ENCODE measurements at regions not wholly inside any gene's neighbourhood (a gene's known extent, or its start where the extent isn't known, plus 50 kb on each side); places are given as distances from the start of the nearest gene placed in this dataset.
"Not testable (repeated sequence)": the region's sequence is repeated elsewhere in the genome, so short reads cannot be mapped to it uniquely, and the experiment has no call there.

- no peak overlapping the region for H3K4me3 ChIP-seq (ENCODE audit: control insufficient read depth, low read depth, low read length)
- DNase-seq (ENCODE audit: low read depth): no peak
- no peak for TF ChIP-seq CTCF (conservative IDR thresholded peaks at IDR 0.05; ENCODE audit: control insufficient read depth, insufficient read depth, low read depth, low read length)
Measured at GRCh38 chr7:130854481-130854880, 120.5 kb upstream of the KLF14 start.

GRCh38 chr7:130856866-130857265 is 122.9 kb upstream of the KLF14 start:
- H3K4me3 ChIP-seq (ENCODE audit: control insufficient read depth, low read depth, low read length): no peak overlapping the region
- no peak for TF ChIP-seq CTCF (conservative IDR thresholded peaks at IDR 0.05; ENCODE audit: control insufficient read depth, insufficient read depth, low read depth, low read length)
- DNase-seq (ENCODE audit: low read depth): no peak

GRCh38 chr7:130860832-130861231 is 126.8 kb upstream of the KLF14 start:
- not testable (repeated sequence) for DNase-seq (ENCODE audit: low read depth); H3K4me3 ChIP-seq (ENCODE audit: control insufficient read depth, low read depth, low read length)

- no peak overlapping the region for H3K4me3 ChIP-seq (ENCODE audit: control insufficient read depth, low read depth, low read length)
- peak; percentile 25 for TF ChIP-seq CTCF (conservative IDR thresholded peaks at IDR 0.05; ENCODE audit: control insufficient read depth, insufficient read depth, low read depth, low read length)
- no peak for DNase-seq (ENCODE audit: low read depth)
Measured at GRCh38 chr7:130865408-130866236, 131.6 kb upstream of the KLF14 start.

- TF ChIP-seq CTCF (conservative IDR thresholded peaks at IDR 0.05; ENCODE audit: control insufficient read depth, insufficient read depth, low read depth, low read length): no peak
- no peak for DNase-seq (ENCODE audit: low read depth)
- H3K4me3 ChIP-seq (ENCODE audit: control insufficient read depth, low read depth, low read length): no peak overlapping the region
Measured at GRCh38 chr7:130867039-130867438, 133.0 kb upstream of the KLF14 start.

GRCh38 chr7:130867581-130868136 is 133.7 kb upstream of the KLF14 start:
- H3K4me3 ChIP-seq (ENCODE audit: control insufficient read depth, low read depth, low read length): no peak overlapping the region
- no peak for DNase-seq (ENCODE audit: low read depth)
- no peak for TF ChIP-seq CTCF (conservative IDR thresholded peaks at IDR 0.05; ENCODE audit: control insufficient read depth, insufficient read depth, low read depth, low read length)

GRCh38 chr7:130868139-130868538 is 134.1 kb upstream of the KLF14 start:
- no peak for DNase-seq (ENCODE audit: low read depth)
- no peak overlapping the region for H3K4me3 ChIP-seq (ENCODE audit: control insufficient read depth, low read depth, low read length)
- TF ChIP-seq CTCF (conservative IDR thresholded peaks at IDR 0.05; ENCODE audit: control insufficient read depth, insufficient read depth, low read depth, low read length): no peak

All from fibroblast of mammary gland (primary cell).